Smooth muscle cell (in vitro differentiated cells): ENCODE measurements at regions not wholly inside any gene's neighbourhood (a gene's known extent, or its start where the extent isn't known, plus 50 kb on each side); places are given as distances from the start of the nearest gene placed in this dataset.

ENCODE experiments used
- DNase-seq: peaks from one replicate; lab custom pipeline; 2025; ENCODE audit not compliant: unreplicated experiment; lab: John Stamatoyannopoulos, UW
- H2AFZ ChIP-seq: fragments of 200-600 bp; sonication (generic); 2 replicates; pipeline ENCODE4 v1.6.0; 2016; ENCODE audit warnings: antibody characterized with exemption, low read depth, mild to moderate bottlenecking
- H3F3A ChIP-seq: fragments of 200-600 bp; sonication (generic); 2 replicates; pipeline ENCODE4 v1.6.0; 2017; ENCODE audit warnings: antibody characterized with exemption, low read depth
- H3K27ac ChIP-seq: fragments of 200-600 bp; sonication (generic); 2 replicates; pipeline ENCODE4 v1.5.1; 2016; ENCODE audit warnings: low read depth, mild to moderate bottlenecking
- H3K27me3 ChIP-seq: fragments of 200-600 bp; sonication (generic); 2 replicates; pipeline ENCODE4 v1.6.1; 2016; ENCODE audit warnings: low read depth, mild to moderate bottlenecking
- H3K36me3 ChIP-seq: fragments of 200-600 bp; sonication (generic); 2 replicates; pipeline ENCODE4 v1.5.1; 2016; ENCODE audit warnings: low read depth
- H3K4me1 ChIP-seq: fragments of 200-600 bp; sonication (generic); 2 replicates; pipeline ENCODE4 v1.5.1; 2016; ENCODE audit warnings: low read depth
- H3K4me2 ChIP-seq: fragments of 200-600 bp; sonication (generic); 2 replicates; pipeline ENCODE4 v1.6.0; 2016; ENCODE audit warnings: mild to moderate bottlenecking
- H3K4me3 ChIP-seq: fragments of 200-600 bp; sonication (generic); 2 replicates; pipeline ENCODE4 v1.5.1; 2016; ENCODE audit warnings: mild to moderate bottlenecking
- H3K79me2 ChIP-seq: fragments of 200-600 bp; sonication (generic); 2 replicates; pipeline ENCODE4 v1.6.0; 2016; ENCODE audit warnings: low read depth, mild to moderate bottlenecking
- H3K9ac ChIP-seq: fragments of 200-600 bp; sonication (generic); 2 replicates; pipeline ENCODE4 v1.6.0; 2016; ENCODE audit warnings: low read depth
- H3K9me3 ChIP-seq: fragments of 200-600 bp; sonication (generic); replicated peaks from 2 replicates; pipeline ENCODE4 v1.5.1; 2016; ENCODE audit warnings: low read depth
- H4K20me1 ChIP-seq: fragments of 200-600 bp; sonication (generic); 2 replicates; pipeline ENCODE4 v1.6.0; 2016; ENCODE audit warnings: low read depth
- CTCF ChIP-seq: fragments of 200-600 bp; sonication (generic); IDR thresholded peaks from 2 replicates; pipeline ENCODE4 v1.5.1; 2017; ENCODE audit warnings: borderline replicate concordance, mild to moderate bottlenecking, antibody characterized with exemption; ENCODE audit not compliant: insufficient read depth, poor library complexity, severe bottlenecking
- WGBS: methylation state at CpG from one replicate; pipeline ENCODE4 v1.1.7; 2016; ENCODE audit warnings: low lambda C conversion rate; 5-methylcytosine and 5-hydroxymethylcytosine counted together

DNA sequence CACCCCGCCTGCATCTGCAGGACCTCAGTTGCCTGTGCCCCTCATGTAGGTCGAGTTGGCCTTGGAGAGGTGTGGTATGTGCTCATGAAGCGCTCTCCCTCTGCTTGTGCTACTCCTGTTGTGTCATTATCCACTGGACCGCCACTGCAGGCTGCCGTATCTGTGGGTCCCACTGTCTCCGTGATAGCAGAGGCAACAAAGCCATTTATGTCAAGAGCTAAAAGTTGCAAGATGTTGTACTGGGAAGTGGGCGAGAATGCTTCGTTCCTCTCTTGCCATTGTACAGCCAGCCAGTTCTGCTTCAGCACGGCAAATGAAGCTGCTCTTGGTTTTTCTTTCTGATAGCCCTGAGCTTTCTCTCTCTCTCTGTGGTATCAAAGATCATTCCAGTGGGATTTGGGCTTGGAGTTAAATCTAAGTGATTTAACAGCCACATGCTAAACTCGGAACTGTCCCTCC, 89.0 kb downstream of the TMEM212 start:
- Histone ChIP-seq H3F3A (peaks cover 7% of the 10 kb centered on the region), H3K9me3 (no peaks in the 10 kb centered on the region), H3K79me2 (no peaks in the 10 kb centered on the region), H3K27me3 (no peaks in the 10 kb centered on the region), H3K4me3 (peak overlapping the region; percentile 27), H4K20me1 (no peaks in the 10 kb centered on the region), H3K36me3 (no peaks in the 10 kb centered on the region), H3K9ac (peak overlapping the region; percentile 25), H2AFZ (peak overlapping the region; percentile 87), H3K4me1 (peaks cover 3% of the 10 kb centered on the region), H3K4me2 (peak overlapping the region; percentile 83), H3K27ac (peak overlapping the region; percentile 60)
- DNase-seq, result no peak
- no peak for TF ChIP-seq CTCF
- 43% methylated on average over 10 of the region's 10 CpGs for WGBS

DNA sequence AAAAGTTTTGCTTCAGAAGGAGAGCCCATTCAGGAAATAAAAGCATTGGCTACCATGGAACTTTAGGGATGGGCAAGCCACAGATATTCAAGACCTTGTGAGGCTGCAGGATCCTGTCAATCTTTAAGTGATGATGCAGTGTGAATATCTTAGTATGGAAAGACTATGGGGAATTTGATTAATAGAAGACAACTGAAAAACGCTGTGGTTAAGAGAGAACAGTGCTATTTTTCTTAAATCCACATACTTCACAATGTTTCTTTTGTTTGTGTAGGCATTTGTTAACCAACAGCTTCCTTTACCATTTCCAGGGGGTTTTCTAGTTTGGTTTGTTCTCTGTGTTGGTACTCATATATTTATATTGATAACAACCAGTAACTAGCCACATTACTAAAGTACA, 90.3 kb downstream of the TMEM212 start:
- H4K20me1 ChIP-seq, result no peaks in the 10 kb centered on the region
- DNase-seq, result no peak

DNA sequence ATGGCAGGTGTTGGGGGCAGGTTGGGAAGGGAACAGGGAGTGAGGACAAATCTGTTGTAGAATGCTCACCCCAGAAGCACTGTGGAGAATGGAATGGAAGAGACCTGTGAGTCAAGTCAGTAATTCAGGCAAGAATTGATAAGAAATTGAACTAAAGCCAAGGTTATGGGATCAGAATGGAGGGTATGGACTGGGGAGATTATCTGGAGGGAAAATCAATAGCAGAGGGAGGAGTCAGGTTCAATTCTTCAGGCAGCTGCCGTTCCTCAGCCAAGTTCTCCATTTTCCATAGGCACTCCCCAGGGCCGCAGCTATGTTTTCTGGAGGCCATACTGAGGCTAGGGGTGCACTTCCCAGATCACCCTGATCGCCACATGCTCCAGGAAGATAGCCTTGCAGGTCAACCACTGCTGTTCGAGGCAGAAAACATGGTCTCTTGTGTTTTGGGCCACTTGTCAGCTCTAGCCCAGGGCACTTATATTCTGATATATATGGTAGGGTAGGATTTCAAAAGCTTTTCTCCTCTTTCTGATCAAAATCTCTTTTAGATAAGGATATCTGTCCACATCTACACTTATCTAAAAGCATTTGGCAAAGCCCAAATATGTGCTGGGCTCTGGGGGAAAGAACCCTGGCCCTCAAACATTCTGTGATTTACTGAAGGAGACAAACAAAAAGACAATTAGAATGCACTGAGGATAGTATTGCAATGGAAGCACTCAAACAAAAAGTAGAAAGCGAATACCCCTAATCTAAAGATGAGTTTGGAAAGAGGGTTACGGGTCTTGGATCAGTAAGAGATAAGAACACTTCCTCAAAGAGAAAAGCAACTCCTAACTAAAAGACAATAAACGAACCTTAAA, 92.3 kb downstream of the TMEM212 start:
- 72% methylated on average over 7 of the region's 7 CpGs for WGBS
- no peaks in the 10 kb centered on the region for H3K79me2 ChIP-seq
- peak overlapping the region; percentile 59 for H3K27ac ChIP-seq
- H3K4me2 ChIP-seq, result no peak overlapping the region
- peak overlapping the region; percentile 8 for H2AFZ ChIP-seq
- peaks cover 7% of the 10 kb centered on the region for H3F3A ChIP-seq
- H4K20me1 ChIP-seq, result no peaks in the 10 kb centered on the region
- H3K36me3 ChIP-seq, result no peaks in the 10 kb centered on the region
- DNase-seq, result no peak
- H3K4me3 ChIP-seq, result no peak overlapping the region
- TF ChIP-seq CTCF, result no peak
- peaks cover 3% of the 10 kb centered on the region for H3K4me1 ChIP-seq
- H3K9ac ChIP-seq, result no peak overlapping the region
- no peaks in the 10 kb centered on the region for H3K27me3 ChIP-seq
- H3K9me3 ChIP-seq, result no peaks in the 10 kb centered on the region

More for the DNA sequence above, 90.3 kb downstream of the TMEM212 start:
- Histone ChIP-seq H3K4me2 (no peak overlapping the region), H3K4me3 (no peak overlapping the region), H3K9ac (no peak overlapping the region), H3K4me1 (peaks cover 3% of the 10 kb centered on the region), H2AFZ (no peak overlapping the region), H3K9me3 (no peaks in the 10 kb centered on the region), H3K36me3 (no peaks in the 10 kb centered on the region), H3F3A (peaks cover 7% of the 10 kb centered on the region), H3K79me2 (no peaks in the 10 kb centered on the region), H3K27ac (no peak overlapping the region), H3K27me3 (no peaks in the 10 kb centered on the region)
- no peak for TF ChIP-seq CTCF
- 100% methylated on average over 1 of the region's 1 CpG for WGBS
